Kidney (tissue), 13 donors: ENCODE measurements at regions not wholly inside any gene's neighbourhood (a gene's known extent, or its start where the extent isn't known, plus 50 kb on each side); places are given as distances from the start of the nearest gene placed in this dataset.

Source experiments
- DNase-seq, 5 donors: peaks; one replicate each; pipeline ENCODE4 v3.0.0-alpha.2; 2013 to 2020
- FAIRE-seq: peaks from 2 replicates; lab custom pipeline; 2012; peaks lifted over from hg19 to GRCh38; lab: Jason Lieb, UNC
- H3K27ac ChIP-seq, 2 donors: one replicate each; pipeline ENCODE4 v1.7.0; 2013; ENCODE audit warnings: low read depth in 2 of 2, low read length in 2 of 2, inconsistent platforms in 1 of 2
- H3K27me3 ChIP-seq: one replicate; pipeline ENCODE4 v1.7.1; 2013; ENCODE audit warnings: low read length, inconsistent platforms; ENCODE audit not compliant: control insufficient read depth, insufficient read depth
- H3K36me3 ChIP-seq, 3 donors: one replicate each; pipeline versions ENCODE4 v1.7.0 to v1.7.1; 2013; ENCODE audit warnings: low read length in 3 of 3, control low read depth in 1 of 3, inconsistent platforms in 1 of 3; ENCODE audit not compliant: insufficient read depth in 3 of 3, control insufficient read depth in 2 of 3
- H3K4me1 ChIP-seq, 3 donors: one replicate each; pipeline versions ENCODE4 v1.7.0 to v1.7.1; 2013; ENCODE audit warnings: low read length in 3 of 3, inconsistent platforms in 1 of 3, low read depth in 1 of 3; ENCODE audit not compliant: control insufficient read depth in 2 of 3, insufficient read depth in 2 of 3
- H3K4me3 ChIP-seq, 3 donors: one replicate each; pipeline versions ENCODE4 v1.7.0 to v1.8.1; 2013; ENCODE audit warnings: low read length in 3 of 3, control low read depth in 1 of 3, inconsistent platforms in 1 of 3
- H3K9ac ChIP-seq, 3 donors: one replicate each; pipeline versions ENCODE4 v1.7.0 to v1.7.1; 2013; ENCODE audit warnings: low read length in 3 of 3, control low read depth in 1 of 3, inconsistent platforms in 1 of 3
- H3K9me3 ChIP-seq, 3 donors: one replicate each; pipeline versions ENCODE4 v1.7.0 to v1.7.1; 2013; ENCODE audit warnings: low read length in 3 of 3, control low read depth in 1 of 3, inconsistent platforms in 1 of 3; ENCODE audit not compliant: control insufficient read depth in 2 of 3, insufficient read depth in 1 of 3
- intact Hi-C: fragments of 100-400 bp; cut with DNase I; formaldehyde crosslinking; loops from one replicate; pipeline ENCODE4 v1.11.1; 2022
- TF ChIP-seq, protein P1 (sequence below): IDR thresholded peaks from 3 replicates; pipeline ENCODE4 v1.5.1; 2012; ENCODE audit warnings: mild to moderate bottlenecking, moderate library complexity, borderline replicate concordance; ENCODE audit not compliant: insufficient read depth; ENCODE audit errors: extremely low read depth
- donor health status: control.
- donor health status: control.
- donor health status: control.
- donor health status: control.
- donor health status: control.
- donor health status: DM: yes; HTN: yes; CAD: no.
- donor health status: Normal renal cell carcinoma (clear cell type).

DNA sequence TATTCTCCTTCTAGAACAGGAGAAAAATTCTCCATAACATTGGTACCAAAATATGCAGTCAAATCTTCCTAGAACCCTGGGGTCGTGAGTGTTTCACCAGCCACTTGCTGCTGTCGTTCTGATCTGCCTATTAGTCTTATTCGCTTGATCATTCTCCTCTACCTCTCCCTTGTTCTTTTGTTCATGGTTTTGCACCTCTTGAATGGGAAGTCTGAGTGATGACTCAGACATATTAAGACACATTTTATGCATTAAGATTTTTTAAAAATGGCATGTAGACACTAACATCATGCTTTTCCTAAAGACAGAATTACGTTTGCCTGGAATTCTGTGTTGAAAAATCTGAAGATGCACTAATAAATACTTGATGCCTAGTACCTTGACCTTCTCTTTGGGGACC lies 159.2 kb upstream of the LRIG3 start:
- Histone ChIP-seq H3K27ac (no peak overlapping the region), H3K4me3 (no peak overlapping the region), H3K9ac (no peak overlapping the region)

DNA sequence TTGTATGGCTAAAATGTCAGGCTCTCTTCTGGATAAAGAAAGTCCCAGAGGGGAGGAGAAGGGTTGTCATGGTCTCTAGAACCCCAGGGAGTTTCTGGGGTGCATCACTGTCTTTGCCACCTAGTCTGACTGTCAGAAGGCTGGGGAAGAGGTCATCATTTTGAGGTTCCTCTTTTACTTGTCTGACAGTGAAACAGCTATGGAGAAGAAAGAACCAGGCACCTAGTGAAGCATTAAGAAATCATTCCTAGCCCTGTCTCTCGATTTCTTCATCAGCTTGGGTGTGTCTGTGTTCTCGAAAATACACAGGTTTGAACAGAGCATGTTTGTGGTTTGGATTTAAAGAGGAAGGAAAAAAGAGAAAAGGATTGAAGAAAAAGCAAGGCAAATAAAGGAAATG lies 158.7 kb upstream of the LRIG3 start:
- Histone ChIP-seq H3K9ac (no peak overlapping the region), H3K27me3 (no peaks in the 10 kb centered on the region), H3K4me3 (no peak overlapping the region), H3K36me3 (no peaks in the 10 kb centered on the region), H3K9me3 (no peaks in the 10 kb centered on the region), H3K27ac (no peak overlapping the region), H3K4me1 (peaks cover 0 to 8% (median 0%) of the 10 kb centered on the region in 3 donors)
- FAIRE-seq (no peak), DNase-seq (no peak)
- intact Hi-C loops, result no loop called here
- TF ChIP-seq, protein P1, sequence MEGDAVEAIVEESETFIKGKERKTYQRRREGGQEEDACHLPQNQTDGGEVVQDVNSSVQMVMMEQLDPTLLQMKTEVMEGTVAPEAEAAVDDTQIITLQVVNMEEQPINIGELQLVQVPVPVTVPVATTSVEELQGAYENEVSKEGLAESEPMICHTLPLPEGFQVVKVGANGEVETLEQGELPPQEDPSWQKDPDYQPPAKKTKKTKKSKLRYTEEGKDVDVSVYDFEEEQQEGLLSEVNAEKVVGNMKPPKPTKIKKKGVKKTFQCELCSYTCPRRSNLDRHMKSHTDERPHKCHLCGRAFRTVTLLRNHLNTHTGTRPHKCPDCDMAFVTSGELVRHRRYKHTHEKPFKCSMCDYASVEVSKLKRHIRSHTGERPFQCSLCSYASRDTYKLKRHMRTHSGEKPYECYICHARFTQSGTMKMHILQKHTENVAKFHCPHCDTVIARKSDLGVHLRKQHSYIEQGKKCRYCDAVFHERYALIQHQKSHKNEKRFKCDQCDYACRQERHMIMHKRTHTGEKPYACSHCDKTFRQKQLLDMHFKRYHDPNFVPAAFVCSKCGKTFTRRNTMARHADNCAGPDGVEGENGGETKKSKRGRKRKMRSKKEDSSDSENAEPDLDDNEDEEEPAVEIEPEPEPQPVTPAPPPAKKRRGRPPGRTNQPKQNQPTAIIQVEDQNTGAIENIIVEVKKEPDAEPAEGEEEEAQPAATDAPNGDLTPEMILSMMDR, result no peak

More for the DNA sequence above, 159.2 kb upstream of the LRIG3 start:
- FAIRE-seq, result no peak
- TF ChIP-seq, protein P1, result no peak
- Histone ChIP-seq H3K4me1 (peaks cover 0 to 13% (median 0%) of the 10 kb centered on the region in 3 donors), H3K27me3 (no peaks in the 10 kb centered on the region), H3K36me3 (no peaks in the 10 kb centered on the region), H3K9me3 (no peaks in the 10 kb centered on the region)
- DNase-seq, result no peak
- intact Hi-C loops, result no loop called here

DNA sequence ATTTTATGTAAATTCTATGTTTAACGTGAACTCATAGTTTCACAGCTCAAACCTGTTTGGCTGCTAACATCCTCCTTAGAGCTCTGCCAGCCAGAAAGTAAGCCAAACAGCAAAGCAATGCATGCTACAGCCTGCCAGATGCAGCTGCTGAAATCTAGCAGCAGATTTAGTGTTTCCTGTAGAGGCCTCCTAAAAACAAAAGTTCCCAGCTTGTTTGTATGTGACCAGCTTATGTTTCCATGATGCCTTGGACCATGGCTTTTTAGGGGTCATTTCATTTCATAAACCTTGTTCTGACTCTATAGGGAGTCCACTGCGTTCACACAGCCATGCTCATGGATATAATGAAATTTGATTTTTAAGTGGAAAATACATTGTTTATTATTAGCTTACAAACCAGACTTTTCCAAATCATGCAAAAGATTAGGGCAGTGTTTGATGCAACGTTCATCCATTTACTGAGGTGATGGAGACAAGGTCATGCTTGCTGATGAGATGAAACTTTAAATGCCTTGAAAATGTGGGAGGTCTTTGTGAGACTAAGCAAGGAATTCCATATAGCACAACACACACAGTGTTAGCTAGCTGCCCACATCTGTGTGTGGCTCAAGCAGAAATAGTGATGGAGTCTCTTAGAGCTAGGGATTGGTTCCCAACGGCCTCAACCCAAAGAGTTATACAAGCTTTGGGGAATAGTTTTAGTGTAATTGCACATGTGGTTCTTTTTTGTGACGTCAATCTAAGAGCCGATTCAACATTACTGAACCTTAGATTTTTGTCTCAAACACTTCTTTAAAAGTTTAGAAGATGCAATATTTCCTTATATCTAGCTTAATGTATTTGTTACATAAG lies 157.5 kb upstream of the LRIG3 start:
- TF ChIP-seq, protein P1, result no peak
- FAIRE-seq, result no peak
- H3K36me3 ChIP-seq, result no peaks in the 10 kb centered on the region
- no peaks in the 10 kb centered on the region for H3K9me3 ChIP-seq
- H3K9ac ChIP-seq, result no peak overlapping the region
- peaks cover 0 to 3% (median 0%) of the 10 kb centered on the region in 3 donors for H3K4me1 ChIP-seq
- intact Hi-C loops, result no loop called here
- H3K27ac ChIP-seq, result no peak overlapping the region
- DNase-seq, result peak in 3 of 5 donors; percentile 50 to 89 (median 76)
- H3K27me3 ChIP-seq, result no peaks in the 10 kb centered on the region
- no peak overlapping the region for H3K4me3 ChIP-seq
